ENCODE measurements at regions not wholly inside any gene's neighbourhood (a gene's known extent, or its start where the extent isn't known, plus 50 kb on each side); places are given as distances from the start of the nearest gene placed in this dataset.

- H3K4me1 ChIP-seq: no peaks in the 10 kb centered on the region
- H3K27ac ChIP-seq: no peak overlapping the region
- intact Hi-C loops (cut with DNase I): loop anchor here in 2 of 10 donors (5.0 to 10.0 kb wide), 2 partner anchors 64 to 1279 kb away; no protein-coding TSS in a partner anchor
Observed at GRCh38 chr9:11320989-11321388, 708.2 kb upstream of the PTPRD start.

GRCh38 chr9:11323457-11323856 is 710.7 kb upstream of the PTPRD start:
- Histone ChIP-seq H3K9me3 (no peaks in the 10 kb centered on the region), H3K27me3 (no peaks in the 10 kb centered on the region), H3K36me3 (no peaks in the 10 kb centered on the region), H3K27ac (no peak overlapping the region), H3K4me1 (no peaks in the 10 kb centered on the region), H3K4me3 (no peak overlapping the region)
- ATAC-seq (no peak), DNase-seq (no peak)
- 58 to 79% (median 70%) methylated on average over 1 of the region's 1 CpG for WGBS, 4 donors
- intact Hi-C loops (cut with DNase I): loop anchor here in 2 of 10 donors (5.0 to 10.0 kb wide), 2 partner anchors 61 to 1281 kb away; no protein-coding TSS in a partner anchor
- no peak for TF ChIP-seq CTCF (IDR thresholded peaks at IDR 0.05)
- no peak for TF ChIP-seq POLR2A (IDR thresholded peaks at IDR 0.05)

More at GRCh38 chr9:11320989-11321388, 708.2 kb upstream of the PTPRD start:
- no peak for DNase-seq
- Histone ChIP-seq H3K9me3 (no peaks in the 10 kb centered on the region), H3K27me3 (no peaks in the 10 kb centered on the region), H3K36me3 (no peaks in the 10 kb centered on the region), H3K4me3 (no peak overlapping the region)
- ATAC-seq: no peak
- no peak for TF ChIP-seq CTCF (IDR thresholded peaks at IDR 0.05)
- no peak for TF ChIP-seq POLR2A (IDR thresholded peaks at IDR 0.05)

GRCh38 chr9:11326231-11326630 is 713.4 kb upstream of the PTPRD start:
- Histone ChIP-seq H3K27ac (no peak overlapping the region), H3K27me3 (no peaks in the 10 kb centered on the region), H3K4me1 (no peaks in the 10 kb centered on the region), H3K4me3 (no peak overlapping the region), H3K9me3 (peaks cover 0 to 1% (median 0%) of the 10 kb centered on the region in 12 donors), H3K36me3 (no peaks in the 10 kb centered on the region)
- no peak for ATAC-seq
- TF ChIP-seq POLR2A (IDR thresholded peaks at IDR 0.05) (no peak), CTCF (IDR thresholded peaks at IDR 0.05) (no peak)
- no peak for DNase-seq
- intact Hi-C loops (cut with DNase I): loop anchor here in 1 of 10 donors (10.0 kb wide), 1 partner anchor 59 kb away; no protein-coding TSS in a partner anchor

- Histone ChIP-seq H3K4me3 (no peak overlapping the region), H3K27ac (no peak overlapping the region), H3K36me3 (no peaks in the 10 kb centered on the region), H3K27me3 (no peaks in the 10 kb centered on the region), H3K9me3 (peaks cover 0 to 3% (median 0%) of the 10 kb centered on the region in 12 donors), H3K4me1 (no peaks in the 10 kb centered on the region)
- TF ChIP-seq POLR2A (IDR thresholded peaks at IDR 0.05) (no peak), CTCF (IDR thresholded peaks at IDR 0.05) (no peak)
- DNase-seq (no peak), ATAC-seq (no peak)
- intact Hi-C loops (cut with DNase I): loop anchor here in 1 of 10 donors (10.0 kb wide), 1 partner anchor 56 kb away; no protein-coding TSS in a partner anchor
- 43 to 66% (median 53%) methylated on average over 6 of the region's 6 CpGs for WGBS, 4 donors
Observed at GRCh38 chr9:11328326-11328725, 715.5 kb upstream of the PTPRD start.

Data from heart left ventricle (tissue), 16 donors.